ENCODE measurements at regions not wholly inside any gene's neighbourhood (a gene's known extent, or its start where the extent isn't known, plus 50 kb on each side); places are given as distances from the start of the nearest gene placed in this dataset.

DNA sequence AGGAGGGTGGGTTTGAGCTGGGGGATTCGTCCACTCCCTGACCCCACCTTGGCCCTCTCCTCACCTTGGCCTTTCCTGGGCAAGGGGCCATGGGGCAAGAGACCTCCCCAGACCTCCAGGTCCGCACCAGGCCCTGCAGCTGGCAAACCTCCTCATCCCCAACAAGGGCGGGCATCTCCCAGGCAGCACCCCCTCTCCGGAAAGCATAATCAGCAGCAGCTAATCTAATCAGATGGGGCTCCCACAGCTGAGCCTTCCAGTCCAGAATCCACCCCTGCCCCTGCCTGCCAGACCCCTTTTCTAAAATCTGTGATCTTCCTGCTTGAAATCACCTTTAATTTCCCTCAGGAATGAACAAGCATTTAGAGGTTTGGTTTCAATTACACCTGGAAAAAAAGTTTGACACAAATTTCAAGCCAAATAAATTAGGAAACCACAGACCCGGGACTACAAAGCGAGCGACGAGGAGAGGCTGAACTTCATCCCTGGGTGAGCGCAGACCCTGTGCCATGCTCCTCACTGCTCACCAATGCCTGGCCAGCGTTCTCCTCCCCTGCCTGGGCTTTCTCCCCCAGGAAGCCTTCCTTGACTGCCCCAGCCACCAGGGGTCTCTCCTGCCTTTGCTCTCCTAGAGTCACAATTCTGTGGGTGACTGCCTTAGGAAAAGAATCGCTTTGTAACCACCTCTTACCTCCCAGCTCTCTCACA, 143.0 kb upstream of the MYCN start:
- no peak for FAIRE-seq
- TF ChIP-seq POLR2AphosphoS5 (IDR thresholded peaks at IDR 0.05; ENCODE audit: low read depth, low read length) (no peak), POU2F2 (IDR thresholded peaks at IDR 0.05; ENCODE audit: low read depth, low read length) (no peak), SPI1 (IDR thresholded peaks at IDR 0.05; ENCODE audit: low read depth, low read length) (no peak), POLR2A (IDR thresholded peaks at IDR 0.05; ENCODE audit: low read depth, low read length) (no peak), TAF1 (IDR thresholded peaks at IDR 0.05; ENCODE audit: low read depth, low read length) (no peak), PAX5 (IDR thresholded peaks at IDR 0.05; ENCODE audit: insufficient read depth, low read length, severe bottlenecking) (no peak)

DNA sequence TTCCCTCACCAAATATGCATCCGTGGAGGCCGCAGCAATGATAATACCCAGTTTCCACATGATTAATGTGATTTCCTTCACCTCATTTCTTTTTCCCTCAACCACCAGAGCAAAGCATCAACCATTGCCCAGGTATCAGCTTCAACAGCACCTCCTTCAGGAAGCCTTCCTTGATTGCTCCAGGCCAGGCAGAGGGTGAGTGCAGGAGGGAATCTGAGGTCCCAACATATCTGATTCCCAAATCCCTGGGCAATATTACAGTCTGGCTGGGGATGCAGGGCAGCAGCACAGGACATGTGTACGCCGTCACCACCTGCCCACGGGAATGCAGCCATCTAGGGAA, 142.4 kb upstream of the MYCN start:
- no peak for DNase-seq (ENCODE audit: insufficient read length, low spot score)
- FAIRE-seq = no peak
- TF ChIP-seq POLR2AphosphoS5 (IDR thresholded peaks at IDR 0.05; ENCODE audit: low read depth, low read length) (no peak), SPI1 (IDR thresholded peaks at IDR 0.05; ENCODE audit: low read depth, low read length) (no peak), POU2F2 (IDR thresholded peaks at IDR 0.05; ENCODE audit: low read depth, low read length) (no peak), TAF1 (IDR thresholded peaks at IDR 0.05; ENCODE audit: low read depth, low read length) (no peak), PAX5 (IDR thresholded peaks at IDR 0.05; ENCODE audit: insufficient read depth, low read length, severe bottlenecking) (no peak), POLR2A (IDR thresholded peaks at IDR 0.05; ENCODE audit: low read depth, low read length) (no peak)

More for the DNA sequence above, 143.0 kb upstream of the MYCN start:
- DNase-seq (ENCODE audit: insufficient read length, low spot score) = no peak

DNA sequence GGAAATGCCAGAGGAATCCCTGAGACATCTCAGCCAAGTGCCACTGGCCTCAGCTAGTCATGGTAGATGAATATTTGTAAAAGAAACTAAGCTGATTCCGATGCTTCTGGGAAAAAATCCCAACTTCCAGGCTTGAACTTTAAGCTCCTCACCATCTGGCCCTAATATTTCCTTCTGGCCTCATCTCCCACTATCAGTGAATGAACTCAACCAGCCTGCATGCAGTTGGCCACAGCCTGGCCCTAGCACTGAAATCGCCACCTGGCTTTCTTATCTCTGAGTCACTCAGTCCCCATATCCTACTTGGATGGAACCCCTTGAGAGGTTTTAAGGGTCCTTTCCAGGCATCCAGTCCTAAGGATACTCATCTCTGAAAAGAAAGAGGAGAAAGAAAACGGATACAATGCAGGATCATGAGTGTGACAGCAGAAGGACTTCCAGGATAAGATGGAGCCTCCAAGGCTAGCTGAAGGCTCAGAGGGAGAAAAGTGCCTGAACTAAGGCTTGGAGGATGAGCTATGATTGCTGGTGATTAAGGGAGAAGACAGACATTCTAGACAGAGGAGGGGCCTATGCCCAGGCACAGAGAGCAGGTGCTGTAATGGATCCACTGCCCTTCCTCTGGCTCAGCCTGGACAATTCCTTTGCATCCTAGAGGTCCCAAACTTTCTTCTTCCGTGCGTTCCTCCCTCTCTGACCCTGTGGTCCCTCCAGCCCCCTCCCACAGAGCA, 141.5 kb upstream of the MYCN start:
- DNase-seq (ENCODE audit: insufficient read length, low spot score) = no peak
- FAIRE-seq = no peak

DNA sequence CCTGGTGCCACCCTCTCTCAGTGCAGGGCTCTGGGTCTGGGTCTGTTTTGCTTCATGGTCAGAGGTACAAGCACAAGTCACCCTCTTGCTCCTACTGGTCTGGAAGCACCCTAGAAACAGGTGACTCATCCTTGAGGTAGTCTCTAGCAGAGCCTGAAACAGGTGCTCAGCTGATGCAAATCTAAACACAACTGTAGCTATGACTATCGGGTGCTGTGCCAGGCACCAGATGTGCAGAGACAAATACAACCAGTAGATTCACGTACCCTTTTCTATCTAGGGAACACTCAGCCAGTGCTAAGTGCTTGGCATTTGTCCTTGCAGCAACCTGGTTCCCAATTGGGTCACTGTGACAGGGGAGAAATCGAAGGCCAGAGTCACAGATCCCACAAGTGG, 140.9 kb upstream of the MYCN start:
- FAIRE-seq (no peak), DNase-seq (ENCODE audit: insufficient read length, low spot score) (no peak)
- TF ChIP-seq POLR2A (IDR thresholded peaks at IDR 0.05; ENCODE audit: low read depth, low read length) (no peak), PAX5 (IDR thresholded peaks at IDR 0.05; ENCODE audit: insufficient read depth, low read length, severe bottlenecking) (no peak), TAF1 (IDR thresholded peaks at IDR 0.05; ENCODE audit: low read depth, low read length) (no peak), SPI1 (IDR thresholded peaks at IDR 0.05; ENCODE audit: low read depth, low read length) (no peak), POU2F2 (IDR thresholded peaks at IDR 0.05; ENCODE audit: low read depth, low read length) (no peak), POLR2AphosphoS5 (IDR thresholded peaks at IDR 0.05; ENCODE audit: low read depth, low read length) (no peak)

More for the DNA sequence above, 141.5 kb upstream of the MYCN start:
- TF ChIP-seq POLR2AphosphoS5 (IDR thresholded peaks at IDR 0.05; ENCODE audit: low read depth, low read length) (no peak), SPI1 (IDR thresholded peaks at IDR 0.05; ENCODE audit: low read depth, low read length) (no peak), PAX5 (IDR thresholded peaks at IDR 0.05; ENCODE audit: insufficient read depth, low read length, severe bottlenecking) (no peak), TAF1 (IDR thresholded peaks at IDR 0.05; ENCODE audit: low read depth, low read length) (no peak), POU2F2 (IDR thresholded peaks at IDR 0.05; ENCODE audit: low read depth, low read length) (no peak), POLR2A (IDR thresholded peaks at IDR 0.05; ENCODE audit: low read depth, low read length) (no peak)

DNA sequence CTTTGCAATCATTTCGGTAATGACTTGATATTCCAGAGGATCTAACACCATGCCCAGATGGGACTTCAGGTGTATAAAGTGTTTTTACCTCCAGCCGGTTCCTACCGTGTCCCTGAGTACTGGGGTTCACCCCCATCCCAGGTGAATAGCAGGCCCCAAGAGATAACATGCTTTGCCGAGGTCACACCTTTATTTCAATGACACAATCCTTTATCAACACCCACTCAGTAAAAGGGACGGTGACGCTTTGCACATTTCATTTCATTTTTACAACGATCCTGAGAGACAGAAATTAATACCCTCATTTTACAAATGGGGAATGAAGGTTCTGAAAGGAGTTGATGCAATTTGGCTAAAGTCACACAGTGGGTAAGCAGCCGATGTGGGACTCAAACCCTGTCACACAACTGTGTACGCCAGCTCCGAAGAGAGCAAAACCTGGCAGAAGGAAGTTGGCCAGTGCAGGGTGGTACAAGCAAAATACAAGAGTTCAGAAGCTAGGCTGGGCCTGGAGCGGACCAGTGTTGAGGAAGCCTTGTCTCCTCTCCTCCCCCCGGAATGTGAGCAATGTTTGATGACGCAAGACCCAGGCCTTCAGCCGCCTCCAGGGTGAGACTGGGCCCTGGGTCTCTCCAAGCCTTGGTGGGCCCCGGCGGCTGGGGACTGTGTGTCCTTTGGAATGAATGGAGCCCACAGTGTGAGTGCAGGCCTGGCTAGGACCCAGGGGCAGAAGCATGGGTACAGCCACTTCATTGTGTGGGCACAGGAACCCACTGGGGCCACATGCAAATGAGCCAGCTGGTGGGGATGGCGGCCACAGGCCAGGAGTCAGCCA, 139.6 kb upstream of the MYCN start:
- TF ChIP-seq PAX5 (IDR thresholded peaks at IDR 0.05; ENCODE audit: insufficient read depth, low read length, severe bottlenecking) = no peak
- no peak for TF ChIP-seq POU2F2 (IDR thresholded peaks at IDR 0.05; ENCODE audit: low read depth, low read length)
- TF ChIP-seq TAF1 (IDR thresholded peaks at IDR 0.05; ENCODE audit: low read depth, low read length) = no peak
- no peak for TF ChIP-seq SPI1 (IDR thresholded peaks at IDR 0.05; ENCODE audit: low read depth, low read length)
- no peak for TF ChIP-seq POLR2AphosphoS5 (IDR thresholded peaks at IDR 0.05; ENCODE audit: low read depth, low read length)
- no peak for TF ChIP-seq POLR2A (IDR thresholded peaks at IDR 0.05; ENCODE audit: low read depth, low read length)
- FAIRE-seq = no peak
- DNase-seq (ENCODE audit: insufficient read length, low spot score) = no peak

DNA sequence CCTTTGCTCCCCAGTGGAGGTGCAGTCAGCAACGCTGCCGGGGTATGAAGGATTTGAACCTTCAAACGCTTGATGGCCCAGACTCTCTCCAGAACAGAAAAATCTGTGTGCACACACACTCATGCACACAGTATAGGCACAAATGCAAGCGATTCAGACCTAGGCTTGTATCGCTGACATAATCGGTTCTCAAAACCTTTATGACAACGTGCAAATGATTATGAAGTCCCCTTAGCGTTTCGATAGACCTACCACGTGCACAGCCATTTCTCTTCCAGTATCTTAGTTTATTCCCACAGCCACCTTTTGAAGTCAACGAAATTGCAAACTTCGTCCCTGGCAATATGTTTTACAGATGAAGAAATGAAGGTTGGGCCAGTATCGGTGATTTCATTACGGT, 138.9 kb upstream of the MYCN start:
- DNase-seq (ENCODE audit: insufficient read length, low spot score) (no peak), FAIRE-seq (no peak)
- TF ChIP-seq TAF1 (IDR thresholded peaks at IDR 0.05; ENCODE audit: low read depth, low read length) (no peak), SPI1 (IDR thresholded peaks at IDR 0.05; ENCODE audit: low read depth, low read length) (no peak), POU2F2 (IDR thresholded peaks at IDR 0.05; ENCODE audit: low read depth, low read length) (no peak), PAX5 (IDR thresholded peaks at IDR 0.05; ENCODE audit: insufficient read depth, low read length, severe bottlenecking) (no peak), POLR2AphosphoS5 (IDR thresholded peaks at IDR 0.05; ENCODE audit: low read depth, low read length) (no peak), POLR2A (IDR thresholded peaks at IDR 0.05; ENCODE audit: low read depth, low read length) (no peak)

DNA sequence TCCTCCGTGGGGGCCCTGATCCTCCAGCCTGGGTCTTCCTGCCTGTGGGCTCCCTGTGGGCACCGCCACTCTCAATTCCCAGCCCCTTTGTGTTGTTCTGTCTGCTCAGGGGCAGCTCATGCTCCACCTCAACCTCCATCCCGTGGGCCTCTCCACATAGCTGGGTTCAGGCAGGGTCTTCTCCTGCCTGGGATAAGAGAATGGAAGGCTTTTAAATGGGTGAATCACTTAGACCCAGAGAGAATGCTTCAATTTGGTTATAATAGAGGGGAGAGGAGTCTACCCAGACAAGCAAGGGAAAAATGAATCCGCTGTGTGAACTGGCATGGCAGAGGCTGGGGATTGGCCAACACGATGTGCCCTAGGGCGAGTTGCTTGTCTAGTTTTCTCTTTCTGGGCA, 138.4 kb upstream of the MYCN start:
- TF ChIP-seq POLR2AphosphoS5 (IDR thresholded peaks at IDR 0.05; ENCODE audit: low read depth, low read length) = no peak
- TF ChIP-seq TAF1 (IDR thresholded peaks at IDR 0.05; ENCODE audit: low read depth, low read length) = no peak
- no peak for TF ChIP-seq SPI1 (IDR thresholded peaks at IDR 0.05; ENCODE audit: low read depth, low read length)
- TF ChIP-seq POU2F2 (IDR thresholded peaks at IDR 0.05; ENCODE audit: low read depth, low read length) = no peak
- TF ChIP-seq POLR2A (IDR thresholded peaks at IDR 0.05; ENCODE audit: low read depth, low read length) = no peak
- no peak for TF ChIP-seq PAX5 (IDR thresholded peaks at IDR 0.05; ENCODE audit: insufficient read depth, low read length, severe bottlenecking)
- no peak for DNase-seq (ENCODE audit: insufficient read length, low spot score)
- no peak for FAIRE-seq

DNA sequence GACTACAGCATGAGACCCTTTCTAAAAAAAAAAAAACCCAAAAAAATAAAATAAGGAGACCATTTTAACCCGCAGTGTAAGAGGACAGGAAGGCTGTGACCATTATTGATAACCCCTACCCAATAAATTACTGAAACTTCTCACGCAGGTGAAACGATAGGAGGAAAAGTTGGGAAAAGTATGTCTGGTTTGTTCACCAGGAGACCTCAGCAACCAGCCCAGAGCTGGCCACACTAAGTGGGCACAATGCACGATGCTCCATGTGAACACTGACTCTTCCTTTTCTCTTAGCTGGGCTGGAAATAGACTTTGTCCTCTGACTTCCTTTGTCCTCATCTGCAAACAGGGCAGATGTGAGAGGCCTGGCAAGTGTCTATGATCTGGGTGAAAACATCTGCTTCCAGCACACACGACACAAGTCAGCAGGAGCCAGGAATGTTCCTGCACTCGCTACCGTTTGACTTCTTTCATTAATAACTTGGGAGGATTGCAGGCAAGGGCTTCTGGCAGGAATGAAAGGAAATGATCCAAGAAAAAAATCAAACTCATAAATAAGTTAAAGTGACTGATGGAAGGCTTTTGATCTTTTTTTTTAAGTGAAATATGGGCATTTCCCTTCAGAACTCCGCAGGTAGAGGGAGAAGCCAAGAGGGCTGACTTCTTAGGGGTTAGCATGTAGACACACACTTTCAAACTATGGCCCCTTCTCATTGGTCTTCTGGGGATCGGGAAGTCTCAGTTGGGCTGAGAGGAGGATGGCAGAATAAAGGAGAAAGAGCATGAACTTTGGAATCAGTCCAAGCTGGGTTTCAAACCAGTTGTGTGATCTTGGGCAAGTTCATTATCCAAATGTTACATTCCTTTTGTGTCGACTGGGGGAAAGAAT, 137.4 kb upstream of the MYCN start:
- TF ChIP-seq POU2F2 (IDR thresholded peaks at IDR 0.05; ENCODE audit: low read depth, low read length) (no peak), PAX5 (IDR thresholded peaks at IDR 0.05; ENCODE audit: insufficient read depth, low read length, severe bottlenecking) (no peak), POLR2A (IDR thresholded peaks at IDR 0.05; ENCODE audit: low read depth, low read length) (no peak), TAF1 (IDR thresholded peaks at IDR 0.05; ENCODE audit: low read depth, low read length) (no peak), SPI1 (IDR thresholded peaks at IDR 0.05; ENCODE audit: low read depth, low read length) (no peak), POLR2AphosphoS5 (IDR thresholded peaks at IDR 0.05; ENCODE audit: low read depth, low read length) (no peak)
- DNase-seq (ENCODE audit: insufficient read length, low spot score) (no peak), FAIRE-seq (no peak)
